ENCODE measurements at regions not wholly inside any gene's neighbourhood (a gene's known extent, or its start where the extent isn't known, plus 50 kb on each side); places are given as distances from the start of the nearest gene placed in this dataset.
"Not testable (repeated sequence)": the region's sequence is repeated elsewhere in the genome, so short reads cannot be mapped to it uniquely, and the experiment has no call there.

GRCh38 chr4:171342646-171343045 is 470.6 kb upstream of the GALNTL6 start:
- no peak for DNase-seq (ENCODE audit: extremely low read depth, low read depth)
- no peak for TF ChIP-seq CTCF (IDR thresholded peaks at IDR 0.05; ENCODE audit: low read depth, low read length)

GRCh38 chr4:171340258-171340657 is 472.9 kb upstream of the GALNTL6 start:
- no peak for DNase-seq (ENCODE audit: extremely low read depth, low read depth)
- TF ChIP-seq CTCF (IDR thresholded peaks at IDR 0.05; ENCODE audit: low read depth, low read length): no peak

GRCh38 chr4:171334549-171334948 is 478.7 kb upstream of the GALNTL6 start:
- TF ChIP-seq CTCF (IDR thresholded peaks at IDR 0.05; ENCODE audit: low read depth, low read length): no peak

GRCh38 chr4:171308661-171309060 is 504.5 kb upstream of the GALNTL6 start:
- no peak for DNase-seq (ENCODE audit: extremely low read depth, low read depth)
- no peak for TF ChIP-seq CTCF (IDR thresholded peaks at IDR 0.05; ENCODE audit: low read depth, low read length)

More at GRCh38 chr4:171334549-171334948, 478.7 kb upstream of the GALNTL6 start:
- DNase-seq (ENCODE audit: extremely low read depth, low read depth): no peak

- not testable (repeated sequence) for DNase-seq (ENCODE audit: extremely low read depth, low read depth)
These were observed 515.0 kb upstream of the GALNTL6 start for GRCh38 chr4:171298048-171298718.

GRCh38 chr4:171288816-171289432 is 524.3 kb upstream of the GALNTL6 start:
- no peak for DNase-seq (ENCODE audit: extremely low read depth, low read depth)
- no peak for TF ChIP-seq CTCF (IDR thresholded peaks at IDR 0.05; ENCODE audit: low read depth, low read length)

- TF ChIP-seq CTCF (IDR thresholded peaks at IDR 0.05; ENCODE audit: low read depth, low read length): no peak
- DNase-seq (ENCODE audit: extremely low read depth, low read depth): no peak
These were observed 531.8 kb upstream of the GALNTL6 start for GRCh38 chr4:171281359-171281758.

GRCh38 chr4:171279131-171279530 is 534.1 kb upstream of the GALNTL6 start:
- TF ChIP-seq CTCF (IDR thresholded peaks at IDR 0.05; ENCODE audit: low read depth, low read length): no peak
- no peak for DNase-seq (ENCODE audit: extremely low read depth, low read depth)

Data from AG09319 (cell line).